Hematopoietic multipotent progenitor cell (in vitro differentiated cells): ENCODE measurements at regions not wholly inside any gene's neighbourhood (a gene's known extent, or its start where the extent isn't known, plus 50 kb on each side); places are given as distances from the start of the nearest gene placed in this dataset.
"Not testable (repeated sequence)": the region's sequence is repeated elsewhere in the genome, so short reads cannot be mapped to it uniquely, and the experiment has no call there.

Source experiments
- DNase-seq, 3 donors: peaks; one replicate each; pipeline ENCODE4 v3.0.0-alpha.2; 2011 to 2015; ENCODE audit warnings: low read depth in 2 of 3, low spot score in 2 of 3

DNA sequence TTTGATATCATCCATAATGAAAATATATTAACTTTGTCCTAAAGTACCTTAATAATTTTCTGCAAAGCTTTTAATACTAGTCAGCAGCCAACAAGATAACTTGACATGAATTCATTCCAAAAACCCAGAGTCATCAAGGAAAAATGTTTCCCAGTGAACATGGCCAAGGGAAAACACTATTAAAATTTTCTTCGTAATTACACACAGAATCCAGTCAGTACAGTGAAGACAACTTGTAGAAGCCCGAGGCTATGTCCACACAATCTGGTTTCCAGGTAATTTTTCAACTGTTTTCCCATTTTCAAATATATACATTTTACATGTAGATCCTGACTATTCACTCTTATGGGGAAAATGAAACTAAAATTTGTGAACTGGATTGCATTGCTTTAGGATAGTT lies 600.9 kb downstream of the CDH8 start:
- DNase-seq, result no peak

DNA sequence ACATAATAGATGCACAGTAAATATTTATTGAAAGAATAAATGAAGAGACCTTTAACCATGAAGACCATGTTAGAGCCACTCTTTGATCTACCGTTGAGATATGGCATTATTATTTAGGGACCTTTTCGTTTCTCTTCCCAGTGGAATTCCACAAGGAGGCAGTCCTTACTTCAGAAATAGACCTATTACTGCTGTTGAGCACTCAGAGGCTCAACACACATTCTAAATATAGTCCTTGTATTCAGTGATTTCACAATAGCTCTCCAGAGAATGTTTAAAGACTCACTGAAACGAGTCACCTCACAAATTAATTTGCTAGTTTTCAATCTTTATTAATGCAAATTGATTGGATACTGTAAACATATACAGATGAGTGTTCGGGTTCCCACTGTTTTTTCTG lies 603.8 kb downstream of the CDH8 start:
- DNase-seq, result no peak

DNA sequence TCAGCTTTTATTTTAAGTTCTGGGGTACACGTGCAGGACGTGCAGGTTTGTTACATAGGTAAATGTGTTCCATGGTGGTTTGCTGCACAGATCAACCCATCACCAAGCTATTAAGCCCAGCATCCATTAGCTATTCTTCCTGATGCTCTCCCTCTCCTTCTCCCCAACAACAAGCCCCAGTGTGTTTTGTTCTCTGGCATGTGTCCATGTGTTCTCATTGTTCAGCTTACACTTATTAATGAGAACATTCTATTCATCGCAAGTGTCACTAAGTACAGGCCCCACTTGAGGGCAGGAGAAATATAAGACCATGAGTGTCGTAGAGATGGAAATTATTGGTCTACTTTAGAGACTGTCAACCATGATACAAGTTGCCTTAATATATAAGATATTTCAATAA lies 615.1 kb downstream of the CDH8 start:
- no peak for DNase-seq

DNA sequence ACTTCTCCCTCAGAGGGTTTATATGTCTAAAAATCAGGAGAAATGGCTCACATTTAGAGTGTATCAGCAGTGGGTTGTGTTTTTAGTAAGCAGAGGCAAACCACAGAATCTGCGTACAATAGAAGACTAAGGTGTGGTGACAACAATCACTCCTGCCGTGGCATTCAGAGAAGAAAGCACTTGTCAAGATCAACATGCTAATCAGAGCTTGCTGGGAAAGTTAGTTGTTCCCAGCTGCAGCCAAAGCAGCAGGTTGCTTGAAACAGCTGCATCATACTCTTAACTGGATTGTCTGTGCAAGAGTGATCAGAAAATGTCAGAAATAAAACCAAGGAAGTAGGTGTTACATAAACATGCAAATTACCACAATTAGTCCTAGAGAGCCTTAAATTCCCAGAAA lies 616.4 kb downstream of the CDH8 start:
- DNase-seq, result no peak

DNA sequence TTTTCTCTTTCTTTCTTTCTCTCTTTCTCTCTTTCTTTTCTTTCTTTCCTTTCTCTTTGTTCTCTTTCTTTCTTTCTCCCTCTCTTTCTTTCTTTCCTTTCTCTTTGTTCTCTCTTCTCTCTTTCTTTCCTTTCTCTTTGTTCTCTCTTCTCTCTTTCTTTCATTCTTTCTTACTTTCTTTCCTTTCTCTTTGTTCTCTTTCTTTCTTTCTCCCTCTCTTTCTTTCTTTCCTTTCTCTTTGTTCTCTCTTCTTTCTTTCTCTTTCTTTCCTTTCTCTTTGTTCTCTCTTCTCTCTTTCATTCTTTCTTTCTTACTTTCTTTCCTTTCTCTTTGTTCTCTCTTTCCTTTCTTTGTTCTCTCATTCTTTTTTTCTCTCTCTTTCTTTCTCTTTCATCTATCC lies 617.4 kb downstream of the CDH8 start:
- not testable (repeated sequence) for DNase-seq

DNA sequence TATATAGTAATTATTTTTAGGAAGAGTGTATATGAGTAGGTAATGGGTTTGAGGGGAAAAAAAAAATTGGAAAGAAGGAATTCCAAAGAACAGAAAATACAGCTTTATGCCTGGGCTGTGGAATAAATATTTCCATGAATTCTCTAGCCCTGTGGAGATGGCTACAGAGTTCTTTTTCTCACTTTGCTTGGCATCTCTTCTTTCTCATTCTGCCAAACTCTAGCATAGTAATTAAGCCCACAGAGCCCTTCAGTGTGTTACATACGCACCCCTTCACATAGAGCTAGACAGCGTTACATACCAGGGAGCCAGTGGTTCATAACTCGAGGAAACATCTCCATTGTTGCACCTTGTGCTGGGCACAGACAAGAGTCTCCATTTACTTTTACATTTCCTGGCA lies 621.1 kb downstream of the CDH8 start:
- DNase-seq, result no peak

DNA sequence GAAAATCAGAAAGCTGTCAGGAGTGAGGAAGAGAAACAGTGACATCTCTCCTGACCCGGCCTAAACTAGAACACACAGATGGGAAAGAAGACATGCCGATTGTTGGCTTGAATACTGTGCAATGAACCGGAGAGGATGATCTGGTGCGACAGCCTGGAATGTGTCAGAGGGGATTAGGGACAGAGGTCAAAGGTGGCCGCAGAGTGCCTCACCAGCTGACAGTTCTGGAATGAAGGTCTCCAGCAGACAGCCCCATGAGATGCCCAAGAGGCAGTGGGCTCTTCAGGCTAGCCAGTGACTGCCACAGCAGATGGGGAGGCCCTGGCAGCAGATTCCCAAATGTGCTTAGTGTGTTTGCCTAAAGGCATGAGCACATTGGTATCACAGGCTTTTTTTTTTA lies 623.2 kb downstream of the CDH8 start:
- no peak for DNase-seq

DNA sequence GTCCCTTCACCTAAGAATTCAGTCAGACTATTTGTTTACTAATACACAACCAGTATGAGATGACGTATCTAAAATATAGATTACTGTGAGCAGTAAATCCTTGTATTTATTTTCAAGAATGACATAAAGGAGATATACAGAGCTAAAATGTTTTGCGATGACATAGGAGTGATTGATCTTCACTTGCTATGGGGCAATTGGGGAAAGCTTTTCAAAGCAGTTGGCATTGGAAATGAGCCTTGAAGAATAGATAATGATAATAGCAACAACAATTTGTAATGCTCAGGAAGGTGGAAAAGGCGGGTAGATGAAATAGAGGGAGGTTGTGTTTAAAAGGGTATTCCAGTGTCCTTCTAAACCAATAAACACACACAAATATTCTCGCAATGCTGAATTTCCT lies 623.7 kb downstream of the CDH8 start:
- DNase-seq, result no peak

DNA sequence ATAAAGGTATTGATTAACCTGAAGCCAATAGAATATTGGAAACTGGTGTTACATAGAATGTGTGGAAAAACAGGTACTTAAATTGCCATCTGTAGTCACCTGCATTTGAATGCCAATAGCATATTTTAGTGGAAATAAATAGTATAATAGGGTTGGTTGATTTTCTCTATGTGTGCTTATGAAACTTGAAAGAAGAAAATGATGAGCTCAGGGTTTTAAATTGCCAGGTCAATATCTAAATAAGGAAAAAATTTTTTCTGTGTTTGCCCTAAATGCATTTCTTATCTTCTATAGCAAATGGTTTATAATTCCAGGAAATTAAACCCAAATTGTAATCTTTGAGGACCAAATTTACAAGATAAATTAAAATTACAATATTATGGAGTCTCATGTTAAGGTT lies 626.6 kb downstream of the CDH8 start:
- no peak for DNase-seq

DNA sequence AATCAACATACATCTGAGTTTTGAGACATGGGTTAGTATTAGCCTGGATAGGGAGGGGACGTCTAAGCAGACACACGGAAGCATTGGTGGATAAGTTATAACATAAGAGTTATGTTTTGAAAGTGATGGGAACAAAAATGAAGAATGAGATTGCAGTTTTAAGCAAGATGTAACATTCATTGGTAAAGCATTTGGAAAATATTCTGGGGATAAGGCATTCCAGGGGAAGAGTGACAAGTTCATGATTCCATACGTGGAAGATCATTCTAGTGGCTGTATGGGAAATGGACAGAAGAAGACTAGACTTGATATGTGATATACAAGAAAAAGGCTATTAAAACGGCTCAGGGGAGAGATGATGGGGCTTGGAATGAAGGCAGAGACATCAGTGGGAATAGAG lies 632.9 kb downstream of the CDH8 start:
- no peak for DNase-seq

DNA sequence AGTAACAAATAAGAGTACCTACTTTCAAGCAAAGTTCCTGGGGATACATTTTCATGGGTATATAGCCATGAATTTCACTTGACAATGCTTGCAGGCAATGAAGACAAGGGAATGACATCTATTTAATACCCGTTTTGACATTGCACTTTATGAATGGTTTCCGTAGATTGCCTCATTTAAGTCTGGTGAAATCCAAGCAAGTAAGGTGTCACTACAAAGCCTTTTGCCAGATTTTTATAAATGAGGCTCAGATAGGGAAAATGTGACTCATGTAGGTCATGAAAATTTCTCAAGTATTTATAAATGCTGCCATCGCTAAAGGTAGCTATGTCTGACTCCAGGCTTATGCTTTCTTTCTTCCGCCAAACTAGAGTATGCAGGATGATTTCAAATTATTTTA lies 644.3 kb downstream of the CDH8 start:
- no peak for DNase-seq

DNA sequence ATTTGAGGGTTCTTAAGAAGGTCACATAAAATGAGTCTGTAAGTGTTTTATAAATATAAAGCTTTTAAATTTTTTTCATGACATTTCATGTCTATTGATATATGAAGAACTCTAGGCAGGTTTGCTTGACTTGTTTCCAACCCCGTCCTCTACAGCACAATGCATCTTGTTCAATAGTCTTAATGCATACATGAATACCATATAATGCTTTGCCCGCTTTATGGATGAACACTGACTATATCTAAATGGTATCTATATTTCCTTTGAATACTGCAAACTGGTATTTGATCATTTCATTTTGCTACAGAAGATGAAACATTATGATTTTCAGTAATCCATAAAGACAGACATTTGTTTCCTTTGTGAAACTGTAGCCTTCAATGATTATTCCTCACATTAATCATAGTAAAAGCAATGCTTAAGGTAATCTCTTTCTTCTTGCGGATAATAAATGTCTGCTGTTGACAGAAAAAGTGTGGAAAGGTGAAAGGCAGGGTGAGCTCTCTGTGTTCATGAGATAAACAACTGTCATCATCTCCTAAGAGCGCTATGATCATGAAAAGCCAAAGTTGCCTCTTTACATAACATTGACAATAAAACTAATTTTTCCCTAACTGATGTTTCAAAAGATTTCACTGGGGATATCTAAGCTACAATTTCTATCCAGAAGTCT lies 645.1 kb downstream of the CDH8 start:
- DNase-seq, result no peak

DNA sequence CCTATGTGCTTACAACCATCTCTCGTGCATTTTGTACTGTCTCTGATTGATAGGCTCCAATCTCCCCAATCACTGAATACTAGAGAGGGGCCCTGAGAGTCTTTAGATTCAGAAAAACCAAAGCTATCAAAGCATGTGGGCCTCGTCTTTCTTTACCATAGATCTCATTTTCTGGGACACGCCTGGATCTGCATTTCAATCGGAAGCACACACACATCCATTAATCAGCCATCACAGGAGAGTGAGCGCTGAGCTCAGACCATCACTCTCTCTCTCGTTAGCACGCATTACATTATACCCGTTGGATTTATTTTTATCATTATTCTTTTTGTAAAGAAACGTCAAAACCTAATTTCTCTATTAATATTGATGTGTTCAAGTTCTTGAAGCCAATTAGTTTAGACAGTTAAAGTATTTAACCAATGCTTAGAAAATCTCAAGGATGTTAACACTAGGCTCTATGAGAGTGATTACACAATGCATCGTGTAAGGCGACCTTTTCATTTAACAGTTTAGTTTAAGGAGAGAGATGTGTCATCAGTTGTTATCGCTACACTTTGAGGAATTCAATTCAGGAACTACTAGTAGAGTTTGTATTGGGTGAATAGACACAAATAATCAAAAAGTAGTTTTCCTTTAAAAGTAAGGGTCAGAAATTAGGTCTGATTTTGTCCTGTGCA lies 650.7 kb downstream of the CDH8 start:
- no peak for DNase-seq

DNA sequence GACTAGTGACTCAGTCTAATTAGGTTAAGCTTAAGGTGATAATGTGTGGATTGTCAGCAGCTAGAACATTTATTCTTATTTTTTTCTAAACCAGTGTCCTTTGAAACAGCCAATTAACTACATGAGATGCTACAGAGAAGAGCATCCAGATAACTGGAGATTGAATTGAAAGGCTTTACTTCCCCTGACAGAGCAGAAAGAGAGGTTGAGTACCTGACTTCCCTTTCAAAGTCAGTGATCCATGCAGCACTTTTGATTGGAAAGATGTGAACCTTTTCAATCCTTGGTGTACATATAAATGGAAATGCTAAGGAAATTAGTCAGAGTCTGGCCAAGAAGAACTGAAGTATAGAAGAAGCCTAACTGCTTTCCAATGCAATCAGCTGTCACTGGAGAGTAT lies 653.8 kb downstream of the CDH8 start:
- DNase-seq, result no peak

DNA sequence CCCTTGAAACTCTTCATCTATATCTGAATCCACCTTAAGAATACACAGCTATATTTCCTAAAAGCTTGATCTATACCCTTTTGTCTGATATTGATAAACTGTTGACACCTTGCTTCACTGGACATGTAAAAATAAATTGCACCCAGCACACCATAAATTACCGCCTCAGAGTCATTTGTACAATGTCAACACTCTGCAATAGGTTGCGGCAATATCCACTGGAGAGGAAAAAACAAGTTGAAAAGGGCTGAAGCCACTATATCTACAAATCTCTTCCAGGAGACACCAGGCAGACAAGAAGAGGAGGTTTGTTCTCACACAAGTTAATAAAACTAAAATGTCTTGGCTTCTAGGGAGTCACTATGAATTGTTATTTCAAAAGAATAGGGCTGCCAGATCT lies 656.9 kb downstream of the CDH8 start:
- no peak for DNase-seq

DNA sequence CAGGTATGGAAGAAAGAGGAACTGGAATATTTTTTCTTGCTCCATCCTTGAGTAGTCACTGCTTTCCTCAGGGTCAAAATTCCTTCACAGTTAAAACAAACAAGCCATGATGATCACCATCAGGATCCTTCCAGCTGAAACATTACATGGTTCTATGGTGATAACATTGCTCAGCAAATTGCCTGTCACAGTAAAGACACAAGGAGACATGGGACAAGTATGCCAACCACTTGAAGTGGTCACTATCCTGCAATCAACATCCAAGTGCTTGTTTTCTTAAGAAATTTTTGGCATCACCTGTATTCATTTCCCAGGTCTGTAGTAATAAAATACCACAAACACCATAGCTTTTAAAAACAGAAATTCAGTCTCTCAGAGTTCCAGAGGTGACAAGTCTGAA lies 662.2 kb downstream of the CDH8 start:
- DNase-seq, result no peak

DNA sequence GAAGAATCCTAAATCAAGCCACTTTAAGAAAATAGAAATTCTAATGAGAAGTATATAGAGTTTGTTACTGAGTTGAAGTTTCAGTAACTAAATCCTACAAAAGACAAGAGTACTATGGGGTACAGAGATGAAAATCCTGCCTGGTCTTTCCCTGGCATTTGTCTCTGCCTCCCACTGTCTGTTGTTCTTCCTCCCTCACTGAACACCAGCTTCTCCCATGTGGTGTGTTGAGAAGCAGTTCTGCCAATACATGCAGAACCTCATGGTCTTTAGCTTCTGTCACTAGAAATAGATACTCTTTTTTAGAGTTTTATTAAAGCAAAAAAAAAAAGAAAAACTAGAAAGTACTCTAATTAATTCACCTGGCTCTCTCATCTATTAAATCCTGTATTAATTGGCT lies 664.4 kb downstream of the CDH8 start:
- no peak for DNase-seq

DNA sequence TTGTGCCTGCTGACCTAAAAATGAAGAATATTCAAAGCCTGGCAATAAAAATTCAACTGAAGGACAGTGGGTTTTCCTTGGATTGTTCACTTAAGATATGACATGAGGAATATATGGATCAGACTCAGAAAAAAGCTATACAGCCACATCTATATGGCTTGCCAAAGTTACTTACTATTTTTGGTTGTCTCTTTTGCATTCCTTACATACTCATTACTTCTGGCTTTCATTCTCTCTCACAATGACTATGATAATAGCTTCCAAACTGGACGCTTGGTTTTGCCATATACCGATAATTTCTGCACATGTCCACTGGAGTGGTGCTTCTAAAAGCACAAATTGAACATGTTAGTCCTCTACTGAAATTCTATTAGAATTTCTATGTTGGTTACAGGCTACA lies 664.9 kb downstream of the CDH8 start:
- DNase-seq, result no peak

DNA sequence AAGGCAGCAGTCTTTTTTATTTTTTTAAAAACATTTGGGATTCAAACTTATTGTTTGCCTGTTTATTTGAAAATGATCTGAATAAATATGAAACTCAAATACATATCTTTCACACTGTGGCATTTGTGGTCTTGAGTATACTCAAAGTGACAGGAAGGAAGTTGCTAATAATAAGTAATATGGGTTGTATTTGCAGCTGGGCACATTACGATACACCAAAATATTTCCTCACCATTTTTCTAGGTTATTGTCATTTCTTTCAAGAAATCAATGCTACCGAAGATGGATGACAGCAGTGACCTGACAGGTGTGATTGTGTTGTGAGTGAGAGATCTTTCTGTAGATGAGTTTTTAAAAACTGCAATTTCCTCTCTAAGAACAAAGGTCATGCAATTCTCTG lies 665.7 kb downstream of the CDH8 start:
- no peak for DNase-seq

DNA sequence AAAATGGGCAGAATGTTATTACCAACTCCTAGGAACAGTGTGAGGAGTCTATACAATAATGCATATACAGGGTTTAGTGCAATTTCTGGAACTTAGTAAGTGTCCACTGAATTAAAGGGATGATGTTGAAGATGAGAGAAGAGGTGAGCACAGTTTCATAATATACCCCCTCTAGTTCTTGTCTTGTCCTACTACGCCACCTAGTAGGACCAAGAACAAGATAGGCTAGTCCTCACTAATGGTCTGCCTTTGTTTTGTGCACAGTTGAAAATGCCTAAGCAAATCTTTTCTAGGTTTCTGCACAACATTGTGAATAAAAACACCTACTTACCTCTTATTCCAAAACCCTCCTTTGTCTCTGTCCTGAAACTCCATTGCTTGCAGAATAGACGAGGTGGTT lies 670.2 kb downstream of the CDH8 start:
- no peak for DNase-seq

DNA sequence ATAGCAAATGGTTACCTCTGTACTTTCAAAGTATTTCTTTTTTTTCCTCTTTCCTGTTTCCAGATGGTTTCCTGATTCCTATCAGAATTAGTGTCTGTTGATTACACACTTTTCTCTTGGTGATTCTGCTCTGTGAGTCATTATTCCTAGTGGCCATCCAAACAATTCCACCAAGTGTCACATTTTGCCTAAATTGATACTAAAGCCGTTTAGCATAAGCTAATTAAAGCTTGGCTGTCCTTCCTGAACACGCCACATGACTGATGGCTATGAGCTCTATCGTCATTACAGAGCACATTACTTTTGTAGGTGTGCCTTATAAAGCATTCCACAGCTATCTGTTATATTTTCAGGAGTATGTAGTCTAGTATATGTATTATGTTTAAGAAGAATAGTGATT lies 671.2 kb downstream of the CDH8 start:
- DNase-seq, result no peak

DNA sequence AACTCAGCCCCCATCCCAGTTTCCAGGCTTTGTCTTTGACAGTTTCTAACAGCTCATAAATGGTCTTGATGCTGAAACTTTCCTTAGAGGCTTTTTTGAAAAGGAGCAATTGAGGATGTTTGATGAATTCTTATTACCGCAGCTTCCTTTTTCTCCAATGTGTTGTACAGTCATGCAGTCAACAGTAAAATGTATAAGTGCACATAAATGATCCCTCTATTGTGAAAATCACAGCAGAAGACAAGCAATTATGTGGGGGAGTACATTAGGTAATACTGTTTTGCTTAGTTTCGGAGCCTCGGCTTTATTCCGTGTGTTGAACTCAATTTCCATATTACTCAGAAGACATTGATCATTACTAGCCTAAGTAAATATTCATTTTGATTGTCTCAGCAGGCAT lies 673.7 kb downstream of the CDH8 start:
- DNase-seq, result no peak

DNA sequence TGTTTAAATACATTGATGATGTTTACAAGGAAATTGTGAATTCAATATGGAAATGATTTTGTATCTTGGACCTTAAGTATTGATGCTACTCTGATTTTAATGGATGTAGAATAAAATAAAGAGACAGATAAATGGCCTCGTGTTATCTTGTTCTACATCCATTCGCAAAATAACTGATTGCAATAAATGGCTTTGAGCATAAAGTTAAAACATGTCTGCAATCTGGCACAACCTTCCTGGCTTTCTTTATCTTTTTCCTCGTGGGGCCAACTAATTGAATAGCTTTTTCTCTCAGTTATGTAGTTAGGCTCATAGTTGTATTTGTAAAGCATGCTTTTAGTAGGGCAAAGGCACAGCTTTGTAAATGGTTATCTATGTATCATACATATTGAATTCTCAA lies 691.4 kb downstream of the CDH8 start:
- DNase-seq, result no peak
